HEK293 (cell line): ENCODE measurements at regions not wholly inside any gene's neighbourhood (a gene's known extent, or its start where the extent isn't known, plus 50 kb on each side); places are given as distances from the start of the nearest gene placed in this dataset.

Experiments used
- CTCF ChIA-PET: fragments of 350-600 bp; formaldehyde crosslinking; extraction: SDS; loops from one replicate; lab custom pipeline; 2021; ENCODE audit warnings: antibody characterized with exemption; lab: Yijun Ruan, JAX
- POLR2A ChIA-PET: fragments of 300-600 bp; formaldehyde crosslinking; extraction: SDS; loops from one replicate; lab custom pipeline; 2020; ENCODE audit warnings: antibody characterized with exemption, inconsistent platforms; lab: Yijun Ruan, JAX
- H3K27ac ChIP-seq: fragments of 200-500 bp; sonication (Bioruptor generic); 2 replicates; pipeline ENCODE4 v1.5.1; 2014; ENCODE audit warnings: low read depth, low read length, control low read depth, inconsistent platforms; ENCODE audit errors: extremely low read depth
- H3K36me3 ChIP-seq, 2 experiments: fragments of 200-500 bp in 1 of 2; sonication (Bioruptor generic) in 1 of 2; 1 replicate in 1 of 2; 2 replicates in 1 of 2; pipeline ENCODE4 v1.5.1; 2014 to 2017; ENCODE audit warnings: inconsistent platforms in 2 of 2, low read length in 2 of 2; ENCODE audit not compliant: control insufficient read depth in 2 of 2, insufficient read depth in 1 of 2
- H3K4me1 ChIP-seq: fragments of 200-500 bp; sonication (Bioruptor generic); 2 replicates; pipeline ENCODE4 v1.5.1; 2014; ENCODE audit warnings: mild to moderate bottlenecking, low read length, inconsistent platforms; ENCODE audit not compliant: control insufficient read depth, insufficient read depth
- H3K4me3 ChIP-seq: 2 replicates; pipeline ENCODE4 v1.5.1; 2011; ENCODE audit warnings: low read depth, mild to moderate bottlenecking, control low read depth, low read length, moderate library complexity
- H3K9me3 ChIP-seq: fragments of 200-500 bp; sonication (Bioruptor generic); 2 replicates; pipeline ENCODE4 v1.5.1; 2014; ENCODE audit warnings: low read depth, low read length, inconsistent platforms; ENCODE audit not compliant: control insufficient read depth, insufficient read depth
- KLF1 ChIP-seq: fragments of 450-650 bp; formaldehyde crosslinking; IDR thresholded peaks from 2 replicates; pipeline ENCODE4 v1.5.1; 2016; ENCODE audit warnings: missing biosample characterization, missing genetic modification characterization
- KLF16 ChIP-seq: fragments of 450-650 bp; formaldehyde crosslinking; IDR thresholded peaks from 2 replicates; pipeline ENCODE4 v1.5.1; 2017; ENCODE audit warnings: missing biosample characterization, missing genetic modification characterization
- ZBTB48 ChIP-seq: fragments of 450-650 bp; formaldehyde crosslinking; IDR thresholded peaks from 2 replicates; pipeline ENCODE4 v1.5.1; 2016; ENCODE audit warnings: missing biosample characterization, missing genetic modification characterization
- ZNF121 ChIP-seq: fragments of 450-650 bp; formaldehyde crosslinking; IDR thresholded peaks from 2 replicates; pipeline ENCODE4 v1.5.1; 2016; ENCODE audit warnings: missing biosample characterization, missing genetic modification characterization
- ZNF157 ChIP-seq: fragments of 450-650 bp; formaldehyde crosslinking; IDR thresholded peaks from 2 replicates; pipeline ENCODE4 v1.5.1; 2016; ENCODE audit warnings: missing biosample characterization, missing genetic modification characterization
- ZNF223 ChIP-seq: fragments of 450-650 bp; formaldehyde crosslinking; IDR thresholded peaks from 2 replicates; pipeline ENCODE4 v1.5.1; 2016; ENCODE audit warnings: missing biosample characterization, missing genetic modification characterization
- ZNF23 ChIP-seq: fragments of 450-650 bp; formaldehyde crosslinking; IDR thresholded peaks from 2 replicates; pipeline ENCODE4 v1.5.1; 2016; ENCODE audit warnings: missing biosample characterization, missing genetic modification characterization, borderline replicate concordance
- ZNF24 ChIP-seq: fragments of 450-650 bp; formaldehyde crosslinking; IDR thresholded peaks from 2 replicates; pipeline ENCODE4 v1.5.1; 2016; ENCODE audit warnings: missing biosample characterization, missing genetic modification characterization
- ZNF324 ChIP-seq: fragments of 450-650 bp; formaldehyde crosslinking; IDR thresholded peaks from 2 replicates; pipeline ENCODE4 v1.5.1; 2016; ENCODE audit warnings: missing biosample characterization, missing genetic modification characterization
- ZNF610 ChIP-seq: fragments of 450-650 bp; formaldehyde crosslinking; IDR thresholded peaks from 2 replicates; pipeline ENCODE4 v1.5.1; 2016; ENCODE audit warnings: missing biosample characterization, missing genetic modification characterization, borderline replicate concordance
- ZNF629 ChIP-seq: fragments of 450-650 bp; formaldehyde crosslinking; IDR thresholded peaks from 2 replicates; pipeline ENCODE4 v1.5.1; 2017; ENCODE audit warnings: missing biosample characterization, missing genetic modification characterization
- ZNF660 ChIP-seq: fragments of 450-650 bp; IDR thresholded peaks from 2 replicates; pipeline ENCODE4 v1.5.1; 2018; ENCODE audit warnings: missing biosample characterization, mild to moderate bottlenecking, missing genetic modification characterization
- ZNF791 ChIP-seq: fragments of 450-650 bp; formaldehyde crosslinking; IDR thresholded peaks from 2 replicates; pipeline ENCODE4 v1.5.1; 2016; ENCODE audit warnings: missing biosample characterization, missing genetic modification characterization
- ZNF837 ChIP-seq: fragments of 450-650 bp; formaldehyde crosslinking; IDR thresholded peaks from 2 replicates; pipeline ENCODE4 v1.5.1; 2016; ENCODE audit warnings: missing biosample characterization, missing genetic modification characterization
- ZNF843 ChIP-seq: fragments of 450-650 bp; formaldehyde crosslinking; IDR thresholded peaks from 2 replicates; pipeline ENCODE4 v1.5.1; 2016; ENCODE audit warnings: missing biosample characterization, missing genetic modification characterization
- ZSCAN16 ChIP-seq: fragments of 450-650 bp; formaldehyde crosslinking; IDR thresholded peaks from 2 replicates; pipeline ENCODE4 v1.5.1; 2016; ENCODE audit warnings: missing biosample characterization, missing genetic modification characterization
- TF ChIP-seq, protein P1 (sequence below): fragments of 450-650 bp; formaldehyde crosslinking; IDR thresholded peaks from 2 replicates; pipeline ENCODE4 v1.5.1; 2016; ENCODE audit warnings: missing biosample characterization, missing genetic modification characterization, borderline replicate concordance
- TF ChIP-seq, protein P2 (sequence below): fragments of 450-650 bp; formaldehyde crosslinking; IDR thresholded peaks from 2 replicates; pipeline ENCODE4 v1.5.1; 2016; ENCODE audit warnings: missing biosample characterization, missing genetic modification characterization
- TF ChIP-seq, protein P3 (sequence below): fragments of 450-650 bp; formaldehyde crosslinking; IDR thresholded peaks from 2 replicates; pipeline ENCODE4 v1.5.1; 2016; ENCODE audit warnings: missing biosample characterization, missing genetic modification characterization
- TF ChIP-seq, protein P4 (sequence below): fragments of 450-650 bp; formaldehyde crosslinking; IDR thresholded peaks from 2 replicates; pipeline ENCODE4 v1.5.1; 2016; ENCODE audit warnings: missing biosample characterization, missing genetic modification characterization
- TF ChIP-seq, protein P5 (sequence below): fragments of 450-650 bp; formaldehyde crosslinking; IDR thresholded peaks from 2 replicates; pipeline ENCODE4 v1.5.1; 2016; ENCODE audit warnings: missing biosample characterization, missing genetic modification characterization

DNA sequence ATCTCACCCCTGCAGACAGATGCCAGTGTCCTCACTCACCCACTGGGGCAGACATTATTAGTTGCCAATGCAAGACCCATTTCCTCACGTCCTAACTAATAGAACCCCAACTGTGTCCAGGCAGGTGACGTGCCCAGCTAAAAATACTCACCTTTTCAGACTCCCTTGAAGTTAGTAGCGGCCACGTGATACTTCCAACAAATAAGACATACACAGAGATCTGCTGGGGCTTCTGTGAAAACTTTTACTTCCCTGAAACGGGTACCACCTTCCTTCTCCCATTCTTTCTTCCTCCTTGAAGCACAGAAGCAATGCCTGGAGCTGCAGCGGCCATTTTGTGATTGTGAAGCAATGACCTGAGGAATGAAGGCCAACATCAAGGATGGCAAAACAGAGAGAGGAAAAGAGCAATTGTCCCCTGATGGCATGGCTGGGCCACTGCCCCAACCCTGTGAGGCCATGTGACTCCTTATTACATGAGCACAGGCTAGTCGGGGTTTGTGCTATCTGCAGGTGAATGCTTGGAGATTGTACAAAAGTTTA lies 74.4 kb upstream of the TMPRSS2 start (continued):
- TF ChIP-seq ZNF837 (tag by site-specific recombination): no peak
- TF ChIP-seq ZSCAN16 (tag by site-specific recombination): no peak
- no peak for TF ChIP-seq ZNF629 (tag by site-specific recombination)

DNA sequence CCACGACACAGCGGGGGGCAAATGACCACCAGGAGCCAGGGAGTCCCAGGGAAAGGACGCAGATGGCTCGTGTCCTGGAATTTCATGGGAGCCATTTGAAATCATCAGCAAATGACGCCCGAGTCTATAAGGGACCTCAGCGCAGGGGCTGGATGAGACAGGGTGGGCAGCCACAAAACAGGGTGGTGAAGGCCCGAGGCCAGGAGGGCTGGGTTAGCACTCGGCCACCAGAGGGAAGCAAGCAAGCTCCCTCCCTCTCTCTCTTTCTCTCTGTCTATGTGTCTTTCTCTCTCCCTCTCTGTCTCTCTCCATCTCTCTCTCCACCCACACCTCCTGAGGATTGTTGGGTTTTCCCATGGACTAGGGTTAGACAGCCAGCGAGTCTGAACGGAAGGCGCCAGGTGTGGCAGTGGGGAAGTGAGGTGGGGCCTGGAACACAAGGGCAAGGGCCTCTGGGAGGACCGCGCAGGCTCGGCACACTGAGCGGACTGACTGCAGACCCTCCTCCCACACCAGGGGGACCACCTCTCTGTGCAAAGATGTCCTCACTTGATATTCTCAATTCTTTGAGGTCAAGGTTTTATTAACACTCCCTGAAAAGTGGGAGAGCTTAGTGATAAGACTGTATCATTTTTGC lies 73.8 kb upstream of the TMPRSS2 start:
- CTCF ChIA-PET: interaction anchor here (0.6 kb wide), 1 partner anchor 105 kb away, joined by 3 read pairs; no protein-coding TSS in a partner anchor
- TF ChIP-seq ZNF324 (tag by site-specific recombination) (no peak), KLF1 (tag by site-specific recombination) (no peak), ZNF660 (tag by site-specific recombination) (no peak), ZNF843 (tag by site-specific recombination) (no peak), ZBTB48 (tag by site-specific recombination) (no peak), ZNF23 (tag by site-specific recombination) (no peak), ZNF24 (tag by site-specific recombination) (no peak), ZNF610 (tag by site-specific recombination) (no peak), ZNF223 (tag by site-specific recombination) (no peak), ZNF157 (tag by site-specific recombination) (no peak), ZNF791 (no peak), KLF16 (tag by site-specific recombination) (no peak), ZNF121 (tag by site-specific recombination) (no peak)
- TF ChIP-seq, protein P1, sequence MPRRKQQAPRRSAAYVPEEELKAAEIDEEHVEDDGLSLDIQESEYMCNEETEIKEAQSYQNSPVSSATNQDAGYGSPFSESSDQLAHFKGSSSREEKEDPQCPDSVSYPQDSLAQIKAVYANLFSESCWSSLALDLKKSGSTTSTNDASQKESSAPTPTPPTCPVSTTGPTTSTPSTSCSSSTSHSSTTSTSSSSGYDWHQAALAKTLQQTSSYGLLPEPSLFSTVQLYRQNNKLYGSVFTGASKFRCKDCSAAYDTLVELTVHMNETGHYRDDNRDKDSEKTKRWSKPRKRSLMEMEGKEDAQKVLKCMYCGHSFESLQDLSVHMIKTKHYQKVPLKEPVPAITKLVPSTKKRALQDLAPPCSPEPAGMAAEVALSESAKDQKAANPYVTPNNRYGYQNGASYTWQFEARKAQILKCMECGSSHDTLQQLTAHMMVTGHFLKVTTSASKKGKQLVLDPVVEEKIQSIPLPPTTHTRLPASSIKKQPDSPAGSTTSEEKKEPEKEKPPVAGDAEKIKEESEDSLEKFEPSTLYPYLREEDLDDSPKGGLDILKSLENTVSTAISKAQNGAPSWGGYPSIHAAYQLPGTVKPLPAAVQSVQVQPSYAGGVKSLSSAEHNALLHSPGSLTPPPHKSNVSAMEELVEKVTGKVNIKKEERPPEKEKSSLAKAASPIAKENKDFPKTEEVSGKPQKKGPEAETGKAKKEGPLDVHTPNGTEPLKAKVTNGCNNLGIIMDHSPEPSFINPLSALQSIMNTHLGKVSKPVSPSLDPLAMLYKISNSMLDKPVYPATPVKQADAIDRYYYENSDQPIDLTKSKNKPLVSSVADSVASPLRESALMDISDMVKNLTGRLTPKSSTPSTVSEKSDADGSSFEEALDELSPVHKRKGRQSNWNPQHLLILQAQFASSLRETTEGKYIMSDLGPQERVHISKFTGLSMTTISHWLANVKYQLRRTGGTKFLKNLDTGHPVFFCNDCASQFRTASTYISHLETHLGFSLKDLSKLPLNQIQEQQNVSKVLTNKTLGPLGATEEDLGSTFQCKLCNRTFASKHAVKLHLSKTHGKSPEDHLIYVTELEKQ (tag by site-specific recombination): no peak
- TF ChIP-seq, protein P2, sequence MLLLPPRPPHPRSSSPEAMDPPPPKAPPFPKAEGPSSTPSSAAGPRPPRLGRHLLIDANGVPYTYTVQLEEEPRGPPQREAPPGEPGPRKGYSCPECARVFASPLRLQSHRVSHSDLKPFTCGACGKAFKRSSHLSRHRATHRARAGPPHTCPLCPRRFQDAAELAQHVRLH: no peak
- TF ChIP-seq, protein P3, sequence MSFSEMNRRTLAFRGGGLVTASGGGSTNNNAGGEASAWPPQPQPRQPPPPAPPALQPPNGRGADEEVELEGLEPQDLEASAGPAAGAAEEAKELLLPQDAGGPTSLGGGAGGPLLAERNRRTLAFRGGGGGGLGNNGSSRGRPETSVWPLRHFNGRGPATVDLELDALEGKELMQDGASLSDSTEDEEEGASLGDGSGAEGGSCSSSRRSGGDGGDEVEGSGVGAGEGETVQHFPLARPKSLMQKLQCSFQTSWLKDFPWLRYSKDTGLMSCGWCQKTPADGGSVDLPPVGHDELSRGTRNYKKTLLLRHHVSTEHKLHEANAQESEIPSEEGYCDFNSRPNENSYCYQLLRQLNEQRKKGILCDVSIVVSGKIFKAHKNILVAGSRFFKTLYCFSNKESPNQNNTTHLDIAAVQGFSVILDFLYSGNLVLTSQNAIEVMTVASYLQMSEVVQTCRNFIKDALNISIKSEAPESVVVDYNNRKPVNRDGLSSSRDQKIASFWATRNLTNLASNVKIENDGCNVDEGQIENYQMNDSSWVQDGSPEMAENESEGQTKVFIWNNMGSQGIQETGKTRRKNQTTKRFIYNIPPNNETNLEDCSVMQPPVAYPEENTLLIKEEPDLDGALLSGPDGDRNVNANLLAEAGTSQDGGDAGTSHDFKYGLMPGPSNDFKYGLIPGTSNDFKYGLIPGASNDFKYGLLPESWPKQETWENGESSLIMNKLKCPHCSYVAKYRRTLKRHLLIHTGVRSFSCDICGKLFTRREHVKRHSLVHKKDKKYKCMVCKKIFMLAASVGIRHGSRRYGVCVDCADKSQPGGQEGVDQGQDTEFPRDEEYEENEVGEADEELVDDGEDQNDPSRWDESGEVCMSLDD (tag by site-specific recombination): no peak
- TF ChIP-seq, protein P4, sequence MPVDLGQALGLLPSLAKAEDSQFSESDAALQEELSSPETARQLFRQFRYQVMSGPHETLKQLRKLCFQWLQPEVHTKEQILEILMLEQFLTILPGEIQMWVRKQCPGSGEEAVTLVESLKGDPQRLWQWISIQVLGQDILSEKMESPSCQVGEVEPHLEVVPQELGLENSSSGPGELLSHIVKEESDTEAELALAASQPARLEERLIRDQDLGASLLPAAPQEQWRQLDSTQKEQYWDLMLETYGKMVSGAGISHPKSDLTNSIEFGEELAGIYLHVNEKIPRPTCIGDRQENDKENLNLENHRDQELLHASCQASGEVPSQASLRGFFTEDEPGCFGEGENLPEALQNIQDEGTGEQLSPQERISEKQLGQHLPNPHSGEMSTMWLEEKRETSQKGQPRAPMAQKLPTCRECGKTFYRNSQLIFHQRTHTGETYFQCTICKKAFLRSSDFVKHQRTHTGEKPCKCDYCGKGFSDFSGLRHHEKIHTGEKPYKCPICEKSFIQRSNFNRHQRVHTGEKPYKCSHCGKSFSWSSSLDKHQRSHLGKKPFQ (tag by site-specific recombination): no peak
- TF ChIP-seq, protein P5, sequence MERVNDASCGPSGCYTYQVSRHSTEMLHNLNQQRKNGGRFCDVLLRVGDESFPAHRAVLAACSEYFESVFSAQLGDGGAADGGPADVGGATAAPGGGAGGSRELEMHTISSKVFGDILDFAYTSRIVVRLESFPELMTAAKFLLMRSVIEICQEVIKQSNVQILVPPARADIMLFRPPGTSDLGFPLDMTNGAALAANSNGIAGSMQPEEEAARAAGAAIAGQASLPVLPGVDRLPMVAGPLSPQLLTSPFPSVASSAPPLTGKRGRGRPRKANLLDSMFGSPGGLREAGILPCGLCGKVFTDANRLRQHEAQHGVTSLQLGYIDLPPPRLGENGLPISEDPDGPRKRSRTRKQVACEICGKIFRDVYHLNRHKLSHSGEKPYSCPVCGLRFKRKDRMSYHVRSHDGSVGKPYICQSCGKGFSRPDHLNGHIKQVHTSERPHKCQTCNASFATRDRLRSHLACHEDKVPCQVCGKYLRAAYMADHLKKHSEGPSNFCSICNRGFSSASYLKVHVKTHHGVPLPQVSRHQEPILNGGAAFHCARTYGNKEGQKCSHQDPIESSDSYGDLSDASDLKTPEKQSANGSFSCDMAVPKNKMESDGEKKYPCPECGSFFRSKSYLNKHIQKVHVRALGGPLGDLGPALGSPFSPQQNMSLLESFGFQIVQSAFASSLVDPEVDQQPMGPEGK (tag by site-specific recombination): no peak
- no peak overlapping the region for H3K27ac ChIP-seq

More for the DNA sequence above, 73.8 kb upstream of the TMPRSS2 start:
- H3K4me3 ChIP-seq: no peak overlapping the region
- POLR2A ChIA-PET: no interaction called here
- no peaks in the 10 kb centered on the region for H3K4me1 ChIP-seq
- H3K36me3 ChIP-seq: no peaks in the 10 kb centered on the region; a peak in 1 of 3 replicates
- H3K9me3 ChIP-seq: no peaks in the 10 kb centered on the region
